ENCODE measurements at regions not wholly inside any gene's neighbourhood (a gene's known extent, or its start where the extent isn't known, plus 50 kb on each side); places are given as distances from the start of the nearest gene placed in this dataset.
"Not testable (repeated sequence)": the region's sequence is repeated elsewhere in the genome, so short reads cannot be mapped to it uniquely, and the experiment has no call there.

DNA sequence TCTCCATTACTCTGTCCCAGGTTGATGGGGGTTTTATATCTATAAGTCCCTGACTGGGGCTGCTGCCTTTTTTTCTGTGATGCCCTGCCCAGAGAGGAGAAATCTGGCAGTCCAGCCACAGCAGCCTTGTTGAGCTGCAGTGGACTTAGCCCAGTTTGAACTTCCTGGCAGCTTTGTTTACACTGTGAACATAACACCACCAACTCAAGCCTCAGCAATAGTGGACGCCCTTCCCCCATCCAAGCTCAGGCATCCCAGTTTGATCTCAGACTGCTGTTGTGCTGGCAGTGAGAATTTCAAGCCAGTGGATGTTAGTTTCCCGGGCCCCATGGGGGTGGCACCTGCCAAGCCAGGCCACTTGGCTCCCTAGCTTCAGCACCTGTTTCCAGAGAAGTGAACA is 298.5 kb upstream of the KDM5D start:
- no peak for DNase-seq

- DNase-seq, result no peak
Measured at GRCh38 chrY:20025676-20026075, 281.1 kb upstream of the KDM5D start.

DNA sequence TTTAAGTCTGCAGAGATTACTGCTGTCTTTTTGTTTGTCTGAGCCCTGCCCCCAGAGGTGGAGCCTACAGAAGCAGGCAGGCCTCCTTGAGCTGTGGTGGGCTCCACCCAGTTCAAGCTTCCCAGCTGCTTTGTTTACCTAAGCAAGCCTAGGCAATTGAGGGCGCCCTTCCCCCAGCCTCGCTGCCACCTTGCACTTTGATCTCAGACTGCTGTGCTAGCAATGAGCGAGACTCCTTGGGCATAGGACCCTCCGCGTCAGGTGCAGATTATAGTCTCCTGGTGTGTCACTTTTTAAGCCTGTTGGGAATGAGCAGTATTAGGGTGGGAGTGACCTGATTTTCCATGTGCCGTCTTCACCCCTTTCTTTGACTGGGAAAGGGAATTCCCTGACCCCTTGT is 248.9 kb upstream of the KDM5D start:
- DNase-seq, result not testable (repeated sequence)

GRCh38 chrY:19973012-19973411 is 228.5 kb upstream of the KDM5D start:
- DNase-seq, result no peak

- no peak for DNase-seq
Measured at GRCh38 chrY:19947702-19948101, 203.2 kb upstream of the KDM5D start.

DNA sequence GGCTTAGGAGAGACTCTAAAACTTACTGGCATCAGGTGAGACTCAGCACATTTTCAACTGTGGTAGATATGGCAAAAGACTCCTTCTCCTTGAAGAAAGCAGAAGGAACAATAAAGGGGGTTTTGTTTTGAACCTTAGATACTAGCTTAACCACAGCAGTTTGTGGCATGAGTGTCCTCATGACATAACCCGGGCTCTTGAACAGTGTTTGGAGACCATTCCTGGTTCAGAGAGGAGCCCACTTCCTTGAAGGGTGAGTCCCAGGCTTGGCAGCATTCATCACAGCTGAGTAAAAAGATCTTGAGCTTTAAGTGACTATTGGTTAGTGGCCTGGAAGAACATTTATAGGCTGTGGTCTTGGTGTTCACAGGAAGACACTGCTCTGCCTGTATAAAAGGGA is 154.5 kb upstream of the KDM5D start:
- no peak for DNase-seq

- peak in 17 of 56 donors; percentile 0 to 32 (median 1) for DNase-seq
Measured at GRCh38 chrY:19892076-19892964, 147.8 kb upstream of the KDM5D start.

DNA sequence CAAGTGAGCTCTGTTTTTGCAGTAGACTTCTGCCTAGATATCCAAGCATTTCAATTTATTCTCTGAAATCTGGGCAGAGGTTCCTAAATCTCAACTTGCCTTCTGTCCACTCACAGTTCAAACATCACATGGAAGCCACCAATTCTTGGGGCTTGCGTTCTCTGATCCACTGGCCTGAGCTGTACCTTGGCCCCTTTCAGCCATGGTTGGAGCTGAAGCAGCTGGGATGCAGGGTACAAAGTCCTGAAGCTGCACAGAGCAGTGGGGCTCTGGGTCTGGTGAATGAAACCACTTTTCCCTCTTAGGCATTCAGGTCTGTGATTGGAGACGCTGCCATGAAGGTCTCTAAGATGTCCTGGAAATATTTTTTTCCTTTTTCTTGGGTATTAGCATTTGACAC is 137.6 kb upstream of the KDM5D start:
- DNase-seq, result no peak

DNA sequence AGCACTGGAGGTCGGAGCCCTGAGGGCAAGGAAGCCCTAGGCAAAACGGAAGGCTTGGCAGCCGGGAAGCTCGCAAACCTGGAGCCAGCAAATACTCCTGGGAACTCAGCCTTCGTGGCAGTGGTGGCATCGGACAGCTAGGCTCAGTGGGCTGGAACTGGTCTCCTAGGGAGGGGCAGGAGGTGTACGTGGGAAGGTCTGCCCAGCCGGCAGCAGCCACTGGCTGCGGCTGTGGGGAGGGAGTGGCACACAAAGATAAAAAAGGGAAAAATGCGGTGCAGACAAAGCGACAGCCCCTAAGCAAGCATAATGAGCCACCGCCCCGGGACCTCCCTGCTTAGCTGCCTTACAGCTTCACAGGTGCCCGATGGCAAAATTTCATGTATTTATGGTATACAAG is 125.2 kb upstream of the KDM5D start:
- DNase-seq, result peak in 1 of 56 donors; percentile 0

- DNase-seq, result no peak
Measured at GRCh38 chrY:19869281-19869680, 124.8 kb upstream of the KDM5D start.

DNA sequence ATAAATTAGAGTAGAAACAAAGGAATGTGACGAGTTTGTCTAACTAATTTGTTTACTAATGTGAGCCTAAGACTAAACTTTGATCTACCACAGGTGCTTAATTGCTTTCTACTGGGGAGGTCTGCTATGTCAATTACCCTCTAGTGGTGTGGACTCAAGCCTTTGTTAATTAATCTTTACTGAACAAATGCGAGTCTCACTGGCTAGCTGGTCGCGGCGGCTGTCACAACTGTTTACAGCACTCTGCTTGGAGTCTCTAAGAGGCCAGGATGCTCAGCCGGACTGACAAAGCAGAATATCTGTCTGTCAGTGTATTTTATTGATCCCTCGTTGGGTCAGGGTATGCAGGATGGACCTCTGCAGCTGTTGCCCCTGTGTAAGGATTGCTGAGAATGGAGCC is 124.1 kb upstream of the KDM5D start:
- DNase-seq, result no peak

GRCh38 chrY:19856474-19857135 is 112.1 kb upstream of the KDM5D start:
- no peak for DNase-seq

DNA sequence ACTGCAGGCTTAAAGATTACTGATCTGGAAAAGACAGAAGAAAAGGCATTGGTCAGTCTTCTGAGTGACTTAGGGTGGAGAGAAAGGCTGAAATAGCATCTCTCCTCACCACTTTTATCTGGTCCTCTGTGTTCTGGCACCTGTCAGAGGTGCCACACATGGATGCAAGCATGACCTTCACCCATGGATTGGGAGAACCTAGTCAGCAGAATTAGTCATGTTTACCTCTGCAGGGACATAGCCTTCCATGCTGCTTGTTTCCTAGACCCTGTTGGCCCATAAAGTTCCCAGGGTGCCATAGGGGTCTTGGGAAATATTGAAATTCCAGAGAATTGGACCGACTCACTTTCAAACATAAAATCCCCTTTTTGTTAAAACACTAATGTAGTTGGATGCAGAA is 98.4 kb upstream of the KDM5D start:
- no peak for DNase-seq

GRCh38 chrY:19824136-19824535 is 79.6 kb upstream of the KDM5D start:
- no peak for DNase-seq

DNA sequence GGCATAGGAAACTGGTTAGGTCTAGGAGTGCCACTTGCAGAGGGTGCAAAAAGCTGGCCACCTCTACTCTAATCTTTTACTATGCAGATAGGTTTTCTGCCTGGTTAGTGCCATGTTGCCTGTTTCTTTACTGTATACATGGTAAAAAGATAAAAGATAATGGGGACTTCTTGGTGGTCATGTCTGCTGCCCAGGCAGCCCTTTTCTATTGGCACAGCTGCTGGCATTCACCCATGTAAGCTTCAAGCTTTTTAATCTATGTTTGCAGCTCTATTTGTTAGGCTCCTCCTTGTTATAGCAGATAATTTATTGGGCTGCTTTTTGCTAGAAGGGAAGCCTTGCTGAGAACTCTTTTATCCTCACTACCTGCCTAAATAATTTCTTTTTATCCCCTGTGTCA is 74.0 kb upstream of the KDM5D start:
- no peak for DNase-seq

GRCh38 chrY:19816920-19817319 is 72.4 kb upstream of the KDM5D start:
- DNase-seq, result peak in 1 of 56 donors; percentile 0

DNA sequence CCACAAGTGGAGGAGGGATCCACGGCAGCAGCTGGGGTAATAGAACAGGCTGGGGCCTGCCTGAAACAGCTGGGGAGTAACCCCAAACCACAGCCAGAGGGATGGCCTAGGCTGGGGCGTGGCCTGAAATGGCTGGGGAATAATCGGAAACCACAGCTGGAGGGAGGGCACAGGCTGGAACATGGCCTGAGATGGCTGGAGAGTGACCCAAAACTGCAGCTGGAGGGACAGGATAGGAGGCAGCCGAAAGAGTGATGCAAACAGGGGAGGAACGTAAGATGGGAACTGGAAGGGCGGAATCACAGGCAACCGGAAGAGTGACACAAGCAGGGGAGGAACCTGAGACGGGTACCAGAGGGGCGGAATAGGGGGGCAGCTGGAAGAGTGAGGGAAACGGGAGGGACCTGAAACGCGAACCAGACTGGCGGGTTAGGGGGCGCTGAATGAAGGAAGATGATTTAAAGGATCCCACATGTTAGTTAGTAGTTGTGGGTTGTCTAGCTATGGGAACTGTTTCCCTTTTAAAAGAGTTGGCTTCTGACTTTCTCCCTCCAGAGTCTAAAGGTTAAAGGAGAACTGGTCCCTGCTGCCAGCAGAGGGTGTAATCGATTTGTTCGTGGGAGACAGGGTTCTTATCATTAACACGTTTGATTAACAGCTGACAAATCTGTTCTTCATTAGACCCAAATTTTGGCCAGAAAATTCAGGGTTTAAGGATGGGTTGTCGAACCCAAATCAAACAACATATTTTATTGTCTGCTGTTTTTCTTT is 71.7 kb upstream of the KDM5D start:
- no peak for DNase-seq

All from amygdala (tissue), 56 donors.